Uterus (tissue), 2 donors: ENCODE measurements at regions not wholly inside any gene's neighbourhood (a gene's known extent, or its start where the extent isn't known, plus 50 kb on each side); places are given as distances from the start of the nearest gene placed in this dataset.

ENCODE experiments used
- POLR2A ChIP-seq, 2 donors: fragments of 450-650 bp; IDR thresholded peaks; one replicate each; pipeline ENCODE4 v1.6.1; 2016; ENCODE audit warnings: antibody characterized with exemption in 2 of 2, mild to moderate bottlenecking in 1 of 2, moderate library complexity in 1 of 2
- TF ChIP-seq, protein P1 (sequence below), 4 experiments: fragments of 200-600 bp in 2 of 4; fragments of 450-650 bp in 2 of 4; sonication (generic) in 2 of 4; IDR thresholded peaks; one replicate each; pipeline ENCODE4 v1.5.1; 2016 to 2019; ENCODE audit warnings: antibody characterized with exemption in 4 of 4, mild to moderate bottlenecking in 2 of 4, moderate library complexity in 1 of 4

DNA sequence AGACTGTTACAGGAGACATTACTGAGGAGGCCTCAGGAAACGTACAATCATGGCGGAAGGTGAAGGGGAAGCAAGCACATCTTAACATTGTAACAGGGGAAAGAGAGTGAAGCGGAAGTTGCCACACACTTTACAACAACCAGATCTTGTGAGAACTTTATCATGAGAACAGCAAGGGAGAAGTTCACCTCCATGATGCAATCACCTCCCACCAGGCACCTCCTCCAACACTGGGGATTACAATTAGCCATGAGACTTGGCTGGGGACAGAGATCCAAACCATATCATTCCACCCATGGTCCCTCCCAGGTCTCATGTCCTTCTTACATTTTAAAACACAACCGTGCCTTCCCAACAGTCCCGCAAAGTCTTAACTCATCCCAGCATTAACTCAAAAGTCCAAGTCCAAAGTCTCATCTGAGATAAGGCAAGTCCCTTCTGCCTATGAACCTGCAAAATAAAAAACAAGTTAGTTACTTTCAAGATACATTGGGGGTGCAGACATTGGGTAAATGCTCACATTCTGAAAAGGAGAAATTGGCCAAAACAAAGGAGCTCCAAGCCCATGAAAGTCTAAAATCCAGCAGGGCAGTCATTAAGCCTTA lies 138.3 kb downstream of the TMEM161B start:
- TF ChIP-seq, protein P1, sequence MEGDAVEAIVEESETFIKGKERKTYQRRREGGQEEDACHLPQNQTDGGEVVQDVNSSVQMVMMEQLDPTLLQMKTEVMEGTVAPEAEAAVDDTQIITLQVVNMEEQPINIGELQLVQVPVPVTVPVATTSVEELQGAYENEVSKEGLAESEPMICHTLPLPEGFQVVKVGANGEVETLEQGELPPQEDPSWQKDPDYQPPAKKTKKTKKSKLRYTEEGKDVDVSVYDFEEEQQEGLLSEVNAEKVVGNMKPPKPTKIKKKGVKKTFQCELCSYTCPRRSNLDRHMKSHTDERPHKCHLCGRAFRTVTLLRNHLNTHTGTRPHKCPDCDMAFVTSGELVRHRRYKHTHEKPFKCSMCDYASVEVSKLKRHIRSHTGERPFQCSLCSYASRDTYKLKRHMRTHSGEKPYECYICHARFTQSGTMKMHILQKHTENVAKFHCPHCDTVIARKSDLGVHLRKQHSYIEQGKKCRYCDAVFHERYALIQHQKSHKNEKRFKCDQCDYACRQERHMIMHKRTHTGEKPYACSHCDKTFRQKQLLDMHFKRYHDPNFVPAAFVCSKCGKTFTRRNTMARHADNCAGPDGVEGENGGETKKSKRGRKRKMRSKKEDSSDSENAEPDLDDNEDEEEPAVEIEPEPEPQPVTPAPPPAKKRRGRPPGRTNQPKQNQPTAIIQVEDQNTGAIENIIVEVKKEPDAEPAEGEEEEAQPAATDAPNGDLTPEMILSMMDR (IDR thresholded peaks at IDR 0.05): no peak
- no peak for TF ChIP-seq POLR2A (IDR thresholded peaks at IDR 0.05)
